IMR-90 (cell line): ENCODE measurements at regions not wholly inside any gene's neighbourhood (a gene's known extent, or its start where the extent isn't known, plus 50 kb on each side); places are given as distances from the start of the nearest gene placed in this dataset.
"Not testable (repeated sequence)": the region's sequence is repeated elsewhere in the genome, so short reads cannot be mapped to it uniquely, and the experiment has no call there.

Experiments
- ATAC-seq: fragments of 200-7000 bp; cut with Tn5 transposase; 2 replicates; pipeline ENCODE4 v1.9.1; 2020; ENCODE audit warnings: low read depth, mild to moderate bottlenecking, moderate library complexity
- BruUV-seq: library from RNA; stranded (reverse); fragments of 400-500 nt; replicated peaks from 2 replicates; lab custom pipeline; 2021; lab: Mats Ljungman, UMichigan
- CTCF ChIA-PET: fragments of 300-600 bp; formaldehyde crosslinking; extraction: SDS; loops from one replicate; lab custom pipeline; 2021; ENCODE audit warnings: antibody characterized with exemption; lab: Yijun Ruan, JAX
- POLR2A ChIA-PET: fragments of 300-600 bp; sonication (Branson Sonifier 250); formaldehyde crosslinking; loops from one replicate; lab custom pipeline; 2022; ENCODE audit warnings: antibody characterized with exemption; ENCODE audit not compliant: unreplicated experiment; lab: Charles Lee
- DNase-seq: peaks from one replicate; pipeline ENCODE4 v3.0.0; 2013
- H2AFZ ChIP-seq: replicated peaks from 2 replicates; pipeline ENCODE3; 2013; ENCODE audit warnings: low read length, mild to moderate bottlenecking; ENCODE audit not compliant: poor library complexity
- H2AK5ac ChIP-seq: 2 replicates; pipeline ENCODE4 v1.6.1; 2013; ENCODE audit warnings: low read depth, low read length, inconsistent platforms
- H2AK9ac ChIP-seq: replicated peaks from 2 replicates; pipeline ENCODE3; 2013; ENCODE audit warnings: mild to moderate bottlenecking, low read depth, low read length, moderate library complexity; ENCODE audit not compliant: poor library complexity
- H2BK120ac ChIP-seq: 2 replicates; pipeline ENCODE4 v1.6.1; 2013; ENCODE audit warnings: low read depth, low read length, inconsistent platforms
- H2BK15ac ChIP-seq: 3 replicates; pipeline ENCODE4 v1.6.1; 2013; ENCODE audit warnings: low read depth, low read length, inconsistent platforms
- H2BK20ac ChIP-seq: 2 replicates; pipeline ENCODE4 v1.6.1; 2013; ENCODE audit warnings: low read depth, mild to moderate bottlenecking, inconsistent platforms, low read length, moderate library complexity
- H2BK5ac ChIP-seq: 2 replicates; pipeline ENCODE4 v1.6.1; 2013; ENCODE audit warnings: mild to moderate bottlenecking, low read depth, low read length, inconsistent platforms; ENCODE audit not compliant: poor library complexity, severe bottlenecking
- H3K14ac ChIP-seq: replicated peaks from 2 replicates; pipeline ENCODE4 v1.6.1; 2013; ENCODE audit warnings: low read depth, low read length, inconsistent platforms
- H3K18ac ChIP-seq: 2 replicates; pipeline ENCODE4 v1.6.1; 2013; ENCODE audit warnings: low read depth, low read length, control low read depth
- H3K23ac ChIP-seq: 2 replicates; pipeline ENCODE4 v1.6.1; 2013; ENCODE audit warnings: low read depth, low read length, inconsistent platforms
- H3K27ac ChIP-seq: 2 replicates; pipeline ENCODE4 v1.5.1; 2013; ENCODE audit warnings: mild to moderate bottlenecking, control low read depth, low read length; ENCODE audit not compliant: insufficient read depth
- H3K27me3 ChIP-seq: 2 replicates; pipeline ENCODE4 v1.6.1; 2013; ENCODE audit warnings: low read length; ENCODE audit not compliant: control insufficient read depth, insufficient read depth
- H3K36me3 ChIP-seq: 2 replicates; pipeline ENCODE4 v1.6.1; 2013; ENCODE audit warnings: low read length, mixed read lengths; ENCODE audit not compliant: control insufficient read depth, insufficient read depth
- H3K4ac ChIP-seq: 2 replicates; pipeline ENCODE4 v1.6.1; 2013; ENCODE audit warnings: low read depth, low read length, inconsistent platforms
- H3K4me1 ChIP-seq: 2 replicates; pipeline ENCODE4 v1.6.1; 2013; ENCODE audit warnings: low read length, mixed read lengths; ENCODE audit not compliant: control insufficient read depth, insufficient read depth
- H3K4me2 ChIP-seq: 2 replicates; pipeline ENCODE4 v1.6.1; 2013; ENCODE audit warnings: low read depth, mild to moderate bottlenecking, control low read depth, low read length, moderate library complexity
- H3K4me3 ChIP-seq: 2 replicates; pipeline ENCODE4 v1.5.1; 2013; ENCODE audit warnings: low read depth, mild to moderate bottlenecking, control low read depth, low read length, moderate library complexity; ENCODE audit not compliant: insufficient read depth
- H3K56ac ChIP-seq: 2 replicates; pipeline ENCODE4 v1.6.1; 2013; ENCODE audit warnings: low read length, inconsistent platforms; ENCODE audit not compliant: insufficient read depth; ENCODE audit errors: extremely low read depth
- H3K79me1 ChIP-seq, 2 experiments: 2 replicates each; pipeline ENCODE4 v1.6.1; 2013; ENCODE audit warnings: low read length in 2 of 2, inconsistent platforms in 1 of 2, low read depth in 1 of 2
- H3K9ac ChIP-seq: 2 replicates; pipeline ENCODE4 v1.6.1; 2013; ENCODE audit warnings: low read depth, low read length, control low read depth
- H3K9me1 ChIP-seq: 2 replicates; pipeline ENCODE4 v1.6.1; 2013; ENCODE audit warnings: low read length, inconsistent platforms; ENCODE audit not compliant: insufficient read depth
- H3K9me3 ChIP-seq: 2 replicates; pipeline ENCODE4 v1.6.1; 2013; ENCODE audit warnings: low read length; ENCODE audit not compliant: control insufficient read depth, insufficient read depth
- H4K20me1 ChIP-seq: 2 replicates; pipeline ENCODE4 v1.6.1; 2013; ENCODE audit warnings: low read length, inconsistent platforms; ENCODE audit not compliant: insufficient read depth
- H4K5ac ChIP-seq: 2 replicates; pipeline ENCODE4 v1.6.1; 2013; ENCODE audit warnings: mild to moderate bottlenecking, low read depth, low read length, control low read depth
- H4K8ac ChIP-seq, 2 experiments: 2 replicates each; pipeline ENCODE4 v1.6.1; 2013; ENCODE audit warnings: low read depth in 2 of 2, low read length in 2 of 2, control low read depth in 1 of 2, inconsistent platforms in 1 of 2
- H4K91ac ChIP-seq: 2 replicates; pipeline ENCODE4 v1.6.1; 2013; ENCODE audit warnings: low read depth, low read length, inconsistent platforms; ENCODE audit not compliant: insufficient read depth
- WGBS, 2 experiments: methylation state at CpG; one replicate each; pipeline versions ENCODE4 v1.1.5 to v1.1.7; 2013; ENCODE audit warnings: missing lambda C conversion rate in 2 of 2; ENCODE audit not compliant: insufficient read length in 1 of 2; ENCODE audit errors: extremely low coverage in 2 of 2; 5-methylcytosine and 5-hydroxymethylcytosine counted together
- dilution Hi-C: fragments of 300-500 bp; cut with HindIII; formaldehyde crosslinking; loops from one replicate; pipeline ENCODE4 v1.14.3; 2018; ENCODE audit warnings: low sequenced_read_pairs; ENCODE audit not compliant: unreplicated experiment
- in situ Hi-C: fragments of 300-500 bp; cut with MboI; formaldehyde crosslinking; loops from 3 replicates; pipeline ENCODE4 v1.14.3; 2019; ENCODE audit warnings: low sequenced_read_pairs, inconsistent platforms, mixed read lengths
- intact Hi-C: fragments of 100-400 bp; cut with micrococcal nuclease; formaldehyde crosslinking; loops from 2 replicates; pipeline ENCODE4 v1.10.0; 2022

DNA sequence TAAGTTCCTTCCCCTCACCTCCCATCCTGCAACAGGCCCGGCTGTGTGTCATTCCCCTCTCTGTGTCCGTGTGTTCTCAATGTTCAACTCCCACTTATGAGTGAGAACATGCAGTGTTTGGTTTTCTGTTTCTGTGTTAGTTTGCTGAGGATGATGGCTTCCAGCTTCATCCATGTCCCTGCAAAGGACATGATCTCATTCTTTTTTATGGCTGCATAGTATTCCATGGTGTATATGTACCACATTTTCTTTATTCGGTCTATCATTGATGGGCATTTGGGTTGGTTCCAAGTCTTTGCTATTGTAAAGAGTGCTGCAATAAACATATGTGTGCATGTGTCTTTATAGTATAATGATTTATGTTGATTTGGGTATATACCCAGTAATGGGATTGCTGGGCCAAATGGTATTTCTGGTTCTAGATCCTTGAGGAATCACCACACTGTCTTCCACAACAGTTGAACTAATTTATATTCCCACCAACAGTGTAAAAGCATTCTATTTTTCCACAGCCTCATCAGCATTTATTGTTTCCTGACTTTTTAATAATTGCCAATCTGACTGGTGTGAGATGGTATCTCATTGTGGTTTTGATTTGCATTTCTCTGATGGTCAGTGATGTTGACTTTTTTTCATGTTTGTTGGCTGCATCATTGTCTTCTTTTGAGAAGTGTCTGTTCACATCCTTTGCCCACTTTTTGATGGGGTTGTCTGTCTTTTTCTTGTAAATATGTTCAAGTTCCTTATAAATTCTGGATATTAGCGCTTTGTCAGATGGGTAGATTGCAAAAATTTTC is 174.1 kb upstream of the PHACTR1 start:
- DNase-seq, H3K9me3 ChIP-seq, intact Hi-C loops, H3K9ac ChIP-seq, H3K4me1 ChIP-seq, H2AK5ac ChIP-seq, H3K23ac ChIP-seq, BruUV-seq, H3K9me1 ChIP-seq, H4K8ac ChIP-seq, H4K91ac ChIP-seq, H3K18ac ChIP-seq, H3K4me2 ChIP-seq, H2BK20ac ChIP-seq, H3K4me3 ChIP-seq, H3K4ac ChIP-seq, H2AFZ ChIP-seq, H2AK9ac ChIP-seq, dilution Hi-C loops, in situ Hi-C loops, H3K14ac ChIP-seq, H2BK5ac ChIP-seq, H3K27me3 ChIP-seq, H2BK15ac ChIP-seq, CTCF ChIA-PET, H3K36me3 ChIP-seq, H4K5ac ChIP-seq, POLR2A ChIA-PET, H3K56ac ChIP-seq, ATAC-seq, H4K20me1 ChIP-seq, H2BK120ac ChIP-seq, H3K79me1 ChIP-seq, H3K27ac ChIP-seq: not testable (repeated sequence)
- no CpG with 5 or more reads among the region's 4 CpGs for WGBS, 2 experiments
